K562 (cell line): ENCODE measurements at regions not wholly inside any gene's neighbourhood (a gene's known extent, or its start where the extent isn't known, plus 50 kb on each side); places are given as distances from the start of the nearest gene placed in this dataset.

Experiments
- ATAC-seq: fragments of 200-7000 bp; cut with Tn5 transposase; 3 replicates; pipeline ENCODE4 v1.9.1; 2020; ENCODE audit warnings: moderate library complexity
- BruUV-seq: library from RNA; stranded (reverse); fragments of 400-500 nt; replicated peaks from 2 replicates; lab custom pipeline; 2021; lab: Mats Ljungman, UMichigan
- CTCF ChIA-PET: fragments of 300-600 bp; formaldehyde crosslinking; extraction: SDS; loops from one replicate; lab custom pipeline; 2021; ENCODE audit warnings: low intra/inter-chr PET ratio; lab: Yijun Ruan, JAX
- POLR2A ChIA-PET: fragments of 300-600, 350-650 bp; sonication (Branson Sonifier 250); formaldehyde crosslinking; extraction: SDS; loops from one replicate; lab custom pipeline; 2021; ENCODE audit warnings: antibody characterized with exemption, inconsistent platforms; lab: Yijun Ruan, JAX
- DNase-seq, 4 experiments: peaks; one replicate each; pipeline versions ENCODE4 v3.0.0 to v3.0.0-alpha.2; 2011 to 2018; ENCODE audit warnings: low spot score in 3 of 4, mixed read lengths in 3 of 4; ENCODE audit errors: extremely low read depth in 1 of 4
- FAIRE-seq: peaks from 2 replicates; lab custom pipeline; 2011; peaks lifted over from hg19 to GRCh38; lab: Jason Lieb, UNC
- H2AFZ ChIP-seq: 2 replicates; pipeline ENCODE4 v1.6.0; 2011; ENCODE audit warnings: low read depth, low read length, control low read depth, inconsistent platforms
- H3K27ac ChIP-seq: fragments of 200-600 bp; 3 replicates; pipeline ENCODE4 v1.8.0; 2011; ENCODE audit warnings: low read depth, mild to moderate bottlenecking, control low read depth, inconsistent platforms, low read length, moderate library complexity, mixed read lengths; ENCODE audit errors: extremely low read depth
- H3K27me3 ChIP-seq, 2 experiments: fragments of 300-600 bp in 1 of 2; 2 replicates in 1 of 2; 3 replicates in 1 of 2; pipeline versions ENCODE4 v1.6.0 to v1.8.0; 2011; ENCODE audit warnings: inconsistent platforms in 2 of 2, low read length in 2 of 2, mild to moderate bottlenecking in 1 of 2, mixed read lengths in 1 of 2, moderate library complexity in 1 of 2; ENCODE audit not compliant: control insufficient read depth in 2 of 2, insufficient read depth in 2 of 2
- H3K36me3 ChIP-seq: fragments of 300-600 bp; 3 replicates; pipeline ENCODE4 v1.8.0; 2011; ENCODE audit warnings: mild to moderate bottlenecking, low read length, inconsistent platforms; ENCODE audit not compliant: control insufficient read depth, insufficient read depth
- H3K4me1 ChIP-seq, 2 experiments: fragments of 200-600 bp in 1 of 2; replicated peaks in 1 of 2; 2 replicates in 1 of 2; 3 replicates in 1 of 2; pipeline versions ENCODE4 v1.5.1 to v1.8.0; 2011; ENCODE audit warnings: inconsistent platforms in 2 of 2, low read length in 2 of 2, mild to moderate bottlenecking in 1 of 2, mixed read lengths in 1 of 2, moderate library complexity in 1 of 2; ENCODE audit not compliant: control insufficient read depth in 2 of 2, insufficient read depth in 2 of 2
- H3K4me2 ChIP-seq: 2 replicates; pipeline ENCODE4 v1.6.1; 2011; ENCODE audit warnings: low read length, control low read depth, inconsistent platforms, mixed read lengths; ENCODE audit not compliant: insufficient read depth
- H3K4me3 ChIP-seq: fragments of 200-600 bp; sonication (generic), shearing (Covaris generic); 2 replicates; pipeline ENCODE4 v1.5.1; 2016; ENCODE audit warnings: control low read depth, inconsistent platforms
- H3K79me2 ChIP-seq: fragments of 200-600 bp; 3 replicates; pipeline ENCODE4 v1.8.0; 2011; ENCODE audit warnings: low read length, inconsistent platforms; ENCODE audit not compliant: control insufficient read depth, insufficient read depth
- H3K9ac ChIP-seq, 2 experiments: 2 replicates each; pipeline versions ENCODE4 v1.6.0 to v1.6.1; 2011; ENCODE audit warnings: low read depth in 2 of 2, low read length in 2 of 2, control low read depth in 1 of 2, inconsistent platforms in 1 of 2, mild to moderate bottlenecking in 1 of 2, mixed read lengths in 1 of 2; ENCODE audit not compliant: insufficient read depth in 1 of 2
- H3K9me1 ChIP-seq: one replicate; pipeline ENCODE4 v1.6.0; 2011; ENCODE audit warnings: inconsistent platforms, mild to moderate bottlenecking, low read length, moderate library complexity; ENCODE audit not compliant: control insufficient read depth, insufficient read depth
- H3K9me3 ChIP-seq: replicated peaks from 2 replicates; pipeline ENCODE4 v1.5.1; 2011; ENCODE audit warnings: low read depth, low read length, inconsistent platforms; ENCODE audit not compliant: control insufficient read depth, insufficient read depth
- H4K20me1 ChIP-seq: replicated peaks from 2 replicates; pipeline ENCODE4 v1.6.1; 2011; ENCODE audit warnings: low read length, inconsistent platforms, mixed read lengths; ENCODE audit not compliant: control insufficient read depth, insufficient read depth
- ATF6 ChIP-seq: sonication (generic); formaldehyde crosslinking; IDR thresholded peaks from 2 replicates; pipeline ENCODE4 v1.4.0; 2020; ENCODE audit warnings: mild to moderate bottlenecking, missing genetic modification reagents
- BHLHE40 ChIP-seq: IDR thresholded peaks from 2 replicates; pipeline ENCODE4 v1.6.1; 2011; ENCODE audit warnings: low read length, improper control_type of control experiment
- HCFC1 ChIP-seq: IDR thresholded peaks from 2 replicates; pipeline ENCODE4 v1.6.1; 2012; ENCODE audit warnings: low read depth, low read length, improper control_type of control experiment
- RAD21 ChIP-seq, 2 experiments: fragments of 250-450 bp in 1 of 2; fragments of 450-650 bp in 1 of 2; sonication (Bioruptor Pico) in 1 of 2; formaldehyde crosslinking in 1 of 2; IDR thresholded peaks in 1 of 2; conservative IDR thresholded peaks in 1 of 2; 2 replicates each; pipeline versions ENCODE4 v1.4.0 to v1.8.0; 2020 to 2022; ENCODE audit warnings: mild to moderate bottlenecking in 2 of 2, moderate library complexity in 1 of 2
- RBM25 ChIP-seq: fragments of 200-400 bp; formaldehyde crosslinking; IDR thresholded peaks from 2 replicates; pipeline ENCODE4 v1.6.1; 2018; ENCODE audit warnings: low read length, low read depth, moderate library complexity; ENCODE audit not compliant: severe bottlenecking
- SMARCE1 ChIP-seq: fragments of 450-650 bp; IDR thresholded peaks from 2 replicates; pipeline ENCODE4 v1.7.1; 2016; ENCODE audit warnings: mild to moderate bottlenecking
- SRSF3 ChIP-seq: fragments of 200-400 bp; formaldehyde crosslinking; IDR thresholded peaks from 2 replicates; pipeline ENCODE4 v1.6.1; 2016; ENCODE audit warnings: mild to moderate bottlenecking, low read length, moderate library complexity; ENCODE audit not compliant: insufficient read depth
- TAF9B ChIP-seq: fragments of 450-650 bp; IDR thresholded peaks from 2 replicates; pipeline ENCODE4 v1.6.1; 2018; ENCODE audit warnings: mild to moderate bottlenecking; ENCODE audit not compliant: partially characterized antibody
- XRCC3 ChIP-seq: fragments of 450-650 bp; IDR thresholded peaks from 2 replicates; pipeline ENCODE4 v1.6.1; 2017; ENCODE audit warnings: mild to moderate bottlenecking, moderate library complexity
- ZNF197 ChIP-seq: fragments of 200-800 bp; sonication (Bioruptor generic); IDR thresholded peaks from 2 replicates; pipeline ENCODE4 v1.6.1; 2016; ENCODE audit warnings: low read depth, missing genetic modification characterization, missing compliant biosample characterization
- WGBS: fragments of 100-300 bp; shearing (Covaris generic); methylation state at CpG from one replicate; pipeline ENCODE4 v1.1.6; 2016; ENCODE audit warnings: low coverage, mixed read lengths; ENCODE audit not compliant: insufficient coverage; ENCODE audit errors: missing lambda C conversion rate; 5-methylcytosine and 5-hydroxymethylcytosine counted together
- in situ Hi-C: fragments of 300-500 bp; cut with MboI; formaldehyde crosslinking; loops from 4 replicates; pipeline ENCODE4 v1.15.0; 2018; ENCODE audit warnings: inconsistent platforms, mixed read lengths
- intact Hi-C: fragments of 100-400 bp; cut with micrococcal nuclease; formaldehyde crosslinking; loops from 2 replicates; pipeline ENCODE4 v1.14.2; 2022

- in situ Hi-C loops: no loop called here
- Histone ChIP-seq H3K27me3 (no peaks in the 10 kb centered on the region), H3K27ac (no peak overlapping the region), H3K9me3 (no peaks in the 10 kb centered on the region), H3K4me3 (no peak overlapping the region), H4K20me1 (no peaks in the 10 kb centered on the region), H3K4me1 (no peaks in the 10 kb centered on the region), H3K9me1 (no peaks in the 10 kb centered on the region), H3K9ac (no peak overlapping the region), H3K36me3 (no peaks in the 10 kb centered on the region), H3K4me2 (no peak overlapping the region), H2AFZ (no peak overlapping the region), H3K79me2 (no peaks in the 10 kb centered on the region)
- POLR2A ChIA-PET: no interaction called here
- intact Hi-C loops: no loop called here
- no peak for FAIRE-seq
- no peak for TF ChIP-seq XRCC3
- CTCF ChIA-PET: no interaction called here
- no peak for ATAC-seq
- no TSS peak for BruUV-seq
- no peak for DNase-seq
Observed at GRCh38 chr4:63371001-63371400, 1038.2 kb downstream of the TECRL start.

DNA sequence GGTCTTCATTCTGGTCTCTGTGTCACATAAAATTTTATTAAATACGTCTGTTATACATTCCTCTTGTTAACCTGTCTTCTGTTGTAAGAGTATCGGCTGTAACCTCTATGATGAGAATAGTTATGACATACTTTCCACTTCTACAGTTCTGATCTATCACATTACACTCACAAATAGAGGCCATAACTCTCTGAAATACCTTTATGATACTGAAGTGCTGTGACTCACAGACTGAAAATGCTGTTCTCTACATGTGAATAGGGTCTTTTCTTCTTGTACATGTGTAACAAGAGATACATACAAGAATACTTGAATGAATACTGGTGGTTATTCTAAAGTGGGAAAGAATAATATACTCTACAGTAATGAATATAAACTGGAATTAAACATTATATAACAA is 1047.6 kb downstream of the TECRL start:
- Histone ChIP-seq H3K36me3 (no peaks in the 10 kb centered on the region), H3K4me3 (no peak overlapping the region), H3K4me1 (no peaks in the 10 kb centered on the region), H3K9me1 (no peaks in the 10 kb centered on the region), H2AFZ (no peak overlapping the region), H3K79me2 (no peaks in the 10 kb centered on the region), H3K9me3 (no peaks in the 10 kb centered on the region), H3K4me2 (no peak overlapping the region), H4K20me1 (no peaks in the 10 kb centered on the region), H3K9ac (no peak overlapping the region), H3K27ac (no peak overlapping the region), H3K27me3 (no peaks in the 10 kb centered on the region)
- FAIRE-seq: no peak
- in situ Hi-C loops (no loop called here), intact Hi-C loops (no loop called here)
- 3% methylated on average over 2 of the region's 2 CpGs for WGBS
- DNase-seq: no peak
- no TSS peak for BruUV-seq
- ATAC-seq: no peak
- no peak for TF ChIP-seq BHLHE40
- no peak for TF ChIP-seq TAF9B
- no peak for TF ChIP-seq SMARCE1
- TF ChIP-seq SRSF3: no peak
- no peak for TF ChIP-seq HCFC1
- no peak for TF ChIP-seq RAD21 (CRISPR knock-in tag; conservative IDR thresholded peaks at IDR 0.05 in 1 of 2, IDR thresholded peaks at IDR 0.05 in 1 of 2)
- no peak for TF ChIP-seq ZNF197
- TF ChIP-seq ATF6 (CRISPR knock-in tag): no peak
- no peak for TF ChIP-seq RBM25
- CTCF ChIA-PET: no interaction called here
- POLR2A ChIA-PET: no interaction called here
